ENCODE measurements at regions not wholly inside any gene's neighbourhood (a gene's known extent, or its start where the extent isn't known, plus 50 kb on each side); places are given as distances from the start of the nearest gene placed in this dataset.

DNA sequence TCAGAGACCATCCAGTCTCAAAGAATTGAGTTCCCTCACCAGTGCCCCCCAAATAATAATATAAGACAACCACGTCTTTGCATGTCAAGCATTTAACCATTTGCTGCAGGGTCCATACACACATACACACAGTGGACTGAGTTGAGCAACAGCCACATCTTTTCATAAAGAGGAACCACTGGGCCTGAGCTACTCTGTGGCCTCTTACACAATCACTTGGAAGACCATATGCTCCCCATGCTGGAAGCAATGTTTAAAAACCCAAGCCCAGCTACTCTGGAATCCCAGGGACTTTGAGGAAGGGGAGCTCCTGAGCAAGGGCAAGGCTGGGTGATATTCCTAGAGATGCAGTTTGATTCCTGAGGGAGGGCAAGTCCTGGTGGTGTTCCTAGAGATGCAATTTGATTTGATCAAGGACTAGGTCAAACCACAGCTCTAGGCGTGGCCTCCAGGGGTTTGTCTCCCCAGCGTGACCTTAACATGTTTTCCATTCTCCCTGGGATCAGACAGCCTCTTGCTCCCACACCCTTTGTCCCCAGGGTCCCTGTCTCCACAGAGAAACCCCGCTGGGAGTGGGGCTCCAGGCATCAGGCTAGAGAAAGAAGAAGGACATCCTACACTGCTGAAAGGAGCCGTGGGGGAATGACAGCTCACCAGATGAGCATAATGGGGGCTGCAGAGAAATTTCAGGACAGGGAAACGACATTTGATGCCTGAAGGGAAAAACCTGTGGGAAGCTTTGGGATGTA, 376.2 kb upstream of the MGMT start:
- Histone ChIP-seq H3K4me2 (ENCODE audit: low read length) (no peak overlapping the region), H3K27ac (ENCODE audit: low read depth, low read length, poor library complexity, severe bottlenecking) (no peak overlapping the region), H3K27me3 (ENCODE audit: insufficient read depth, low read length) (no peaks in the 10 kb centered on the region), H3K9ac (ENCODE audit: low read length) (no peak overlapping the region), H3K36me3 (ENCODE audit: insufficient read depth, low read length) (no peaks in the 10 kb centered on the region), H2AFZ (ENCODE audit: low read length) (no peak overlapping the region), H3K4me3 (ENCODE audit: low read depth, low read length, poor library complexity, severe bottlenecking) (no peak overlapping the region), H3K9me3 (ENCODE audit: low read length) (no peaks in the 10 kb centered on the region), H4K20me1 (ENCODE audit: insufficient read depth, low read length) (no peaks in the 10 kb centered on the region), H3K4me1 (ENCODE audit: insufficient read depth, low read length, severe bottlenecking) (no peaks in the 10 kb centered on the region), H3F3A (ENCODE audit: insufficient read depth, low read length) (no peaks in the 10 kb centered on the region), H3K9me2 (ENCODE audit: low read depth, low read length) (no peaks in the 10 kb centered on the region), H3K79me2 (ENCODE audit: insufficient read depth, low read length) (no peaks in the 10 kb centered on the region)
- TF ChIP-seq EZH2 (IDR thresholded peaks at IDR 0.05; ENCODE audit: borderline replicate concordance, low read length), result no peak
- TF ChIP-seq, protein P1, sequence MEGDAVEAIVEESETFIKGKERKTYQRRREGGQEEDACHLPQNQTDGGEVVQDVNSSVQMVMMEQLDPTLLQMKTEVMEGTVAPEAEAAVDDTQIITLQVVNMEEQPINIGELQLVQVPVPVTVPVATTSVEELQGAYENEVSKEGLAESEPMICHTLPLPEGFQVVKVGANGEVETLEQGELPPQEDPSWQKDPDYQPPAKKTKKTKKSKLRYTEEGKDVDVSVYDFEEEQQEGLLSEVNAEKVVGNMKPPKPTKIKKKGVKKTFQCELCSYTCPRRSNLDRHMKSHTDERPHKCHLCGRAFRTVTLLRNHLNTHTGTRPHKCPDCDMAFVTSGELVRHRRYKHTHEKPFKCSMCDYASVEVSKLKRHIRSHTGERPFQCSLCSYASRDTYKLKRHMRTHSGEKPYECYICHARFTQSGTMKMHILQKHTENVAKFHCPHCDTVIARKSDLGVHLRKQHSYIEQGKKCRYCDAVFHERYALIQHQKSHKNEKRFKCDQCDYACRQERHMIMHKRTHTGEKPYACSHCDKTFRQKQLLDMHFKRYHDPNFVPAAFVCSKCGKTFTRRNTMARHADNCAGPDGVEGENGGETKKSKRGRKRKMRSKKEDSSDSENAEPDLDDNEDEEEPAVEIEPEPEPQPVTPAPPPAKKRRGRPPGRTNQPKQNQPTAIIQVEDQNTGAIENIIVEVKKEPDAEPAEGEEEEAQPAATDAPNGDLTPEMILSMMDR (IDR thresholded peaks at IDR 0.05; ENCODE audit: low read length), result no peak

DNA sequence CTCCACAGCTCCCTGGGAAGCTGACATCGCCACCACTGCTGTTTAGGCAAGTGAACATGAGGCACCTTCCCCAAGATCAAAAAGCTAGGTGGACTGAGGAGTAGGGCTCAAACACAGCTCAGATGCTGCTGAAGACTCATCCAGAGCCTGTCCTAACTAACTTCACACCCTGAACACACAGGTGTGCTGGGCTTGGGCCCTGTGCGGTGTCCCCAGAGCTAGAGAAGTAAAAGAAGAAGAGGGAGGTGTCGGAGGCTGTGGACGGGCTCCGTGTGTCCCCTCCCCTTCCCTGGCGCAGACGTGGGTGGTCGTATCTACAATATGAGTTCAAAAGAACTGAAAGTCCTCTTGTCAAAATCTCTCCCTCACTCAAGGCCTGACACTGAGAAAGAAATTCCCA, 373.4 kb upstream of the MGMT start:
- no peak overlapping the region for H3K9ac ChIP-seq (ENCODE audit: low read length)
- H3K4me1 ChIP-seq (ENCODE audit: insufficient read depth, low read length, severe bottlenecking), result no peaks in the 10 kb centered on the region
- H3K4me2 ChIP-seq (ENCODE audit: low read length), result no peak overlapping the region
- H3K27ac ChIP-seq (ENCODE audit: low read depth, low read length, poor library complexity, severe bottlenecking), result no peak overlapping the region
- H3K27me3 ChIP-seq (ENCODE audit: insufficient read depth, low read length), result no peaks in the 10 kb centered on the region
- TF ChIP-seq, protein P1 (IDR thresholded peaks at IDR 0.05; ENCODE audit: low read length), result no peak
- TF ChIP-seq EZH2 (IDR thresholded peaks at IDR 0.05; ENCODE audit: borderline replicate concordance, low read length), result no peak
- no peak overlapping the region for H3K4me3 ChIP-seq (ENCODE audit: low read depth, low read length, poor library complexity, severe bottlenecking)
- H2AFZ ChIP-seq (ENCODE audit: low read length), result no peak overlapping the region
- H3K9me3 ChIP-seq (ENCODE audit: low read length), result no peaks in the 10 kb centered on the region
- no peaks in the 10 kb centered on the region for H3F3A ChIP-seq (ENCODE audit: insufficient read depth, low read length)
- no peaks in the 10 kb centered on the region for H3K79me2 ChIP-seq (ENCODE audit: insufficient read depth, low read length)
- H3K36me3 ChIP-seq (ENCODE audit: insufficient read depth, low read length), result no peaks in the 10 kb centered on the region
- no peaks in the 10 kb centered on the region for H3K9me2 ChIP-seq (ENCODE audit: low read depth, low read length)
- H4K20me1 ChIP-seq (ENCODE audit: insufficient read depth, low read length), result no peaks in the 10 kb centered on the region

DNA sequence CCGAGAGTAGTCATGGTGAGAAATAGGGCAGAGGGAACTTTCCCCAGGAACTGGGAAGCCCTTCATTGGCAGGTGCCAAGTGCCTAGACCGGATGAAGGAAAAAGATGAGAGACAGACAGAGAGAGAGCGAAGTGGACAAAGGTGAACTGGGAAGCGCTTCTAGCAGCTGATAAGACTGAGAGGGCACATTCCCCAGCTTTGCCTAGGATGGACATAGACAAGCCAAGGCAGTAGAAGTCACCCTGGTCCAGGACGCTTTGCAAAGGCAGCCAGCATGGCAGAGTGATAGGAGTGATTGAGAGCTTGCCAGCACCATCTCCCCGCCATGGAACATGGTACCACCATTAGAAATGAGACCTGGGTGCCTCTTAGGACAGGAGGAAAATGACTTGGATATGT, 372.8 kb upstream of the MGMT start:
- Histone ChIP-seq H3K9me3 (ENCODE audit: low read length) (no peaks in the 10 kb centered on the region), H3F3A (ENCODE audit: insufficient read depth, low read length) (no peaks in the 10 kb centered on the region), H3K27ac (ENCODE audit: low read depth, low read length, poor library complexity, severe bottlenecking) (no peak overlapping the region), H2AFZ (ENCODE audit: low read length) (no peak overlapping the region), H3K36me3 (ENCODE audit: insufficient read depth, low read length) (no peaks in the 10 kb centered on the region), H3K4me2 (ENCODE audit: low read length) (no peak overlapping the region), H3K27me3 (ENCODE audit: insufficient read depth, low read length) (no peaks in the 10 kb centered on the region), H3K79me2 (ENCODE audit: insufficient read depth, low read length) (no peaks in the 10 kb centered on the region), H3K4me1 (ENCODE audit: insufficient read depth, low read length, severe bottlenecking) (no peaks in the 10 kb centered on the region), H3K9me2 (ENCODE audit: low read depth, low read length) (no peaks in the 10 kb centered on the region), H4K20me1 (ENCODE audit: insufficient read depth, low read length) (no peaks in the 10 kb centered on the region), H3K9ac (ENCODE audit: low read length) (no peak overlapping the region), H3K4me3 (ENCODE audit: low read depth, low read length, poor library complexity, severe bottlenecking) (no peak overlapping the region)
- TF ChIP-seq, protein P1 (IDR thresholded peaks at IDR 0.05; ENCODE audit: low read length), result no peak
- TF ChIP-seq EZH2 (IDR thresholded peaks at IDR 0.05; ENCODE audit: borderline replicate concordance, low read length), result no peak
